Endothelial cell of umbilical vein (primary cell): ENCODE measurements at regions not wholly inside any gene's neighbourhood (a gene's known extent, or its start where the extent isn't known, plus 50 kb on each side); places are given as distances from the start of the nearest gene placed in this dataset.
A peak's percentile ranks its signal among the peaks of the same experiment; 100 is the strongest.
"Not testable (repeated sequence)": the region's sequence is repeated elsewhere in the genome, so short reads cannot be mapped to it uniquely, and the experiment has no call there.

Source experiments
- BruUV-seq: library from RNA; stranded (reverse); fragments of 400-500 nt; replicated peaks from 2 replicates; lab custom pipeline; 2021; lab: Mats Ljungman, UMichigan
- CTCF ChIA-PET: fragments of 300-600, 350-600 bp; sonication (Branson Sonifier 250); formaldehyde crosslinking; loops from one replicate; lab custom pipeline; 2021; ENCODE audit warnings: antibody characterized with exemption, inconsistent platforms; lab: Charles Lee
- POLR2A ChIA-PET: fragments of 300-600, 350-600 bp; sonication (Branson Sonifier 250); formaldehyde crosslinking; loops from one replicate; lab custom pipeline; 2021; ENCODE audit warnings: antibody characterized with exemption, inconsistent platforms; lab: Charles Lee
- DNase-seq: peaks from one replicate; pipeline ENCODE4 v3.0.0-alpha.2; 2011; ENCODE audit warnings: low read depth, low spot score
- FAIRE-seq: peaks from 2 replicates; lab custom pipeline; 2011; peaks lifted over from hg19 to GRCh38; lab: Jason Lieb, UNC
- H2AFZ ChIP-seq: 2 replicates; pipeline ENCODE4 v1.6.0; 2012; ENCODE audit warnings: low read depth, low read length, control low read depth, inconsistent platforms
- H3K27ac ChIP-seq: 2 replicates; pipeline ENCODE4 v1.5.1; 2011; ENCODE audit warnings: low read depth, mild to moderate bottlenecking, control low read depth, low read length, moderate library complexity; ENCODE audit not compliant: insufficient read depth
- H3K27me3 ChIP-seq, 2 experiments: 2 replicates each; pipeline versions ENCODE4 v1.6.0 to v1.6.1; 2011; ENCODE audit warnings: low read length in 2 of 2, mixed read lengths in 1 of 2; ENCODE audit not compliant: control insufficient read depth in 2 of 2, insufficient read depth in 2 of 2
- H3K36me3 ChIP-seq, 2 experiments: 2 replicates in 1 of 2; 3 replicates in 1 of 2; pipeline ENCODE4 v1.5.1; 2011; ENCODE audit warnings: low read length in 2 of 2, mild to moderate bottlenecking in 1 of 2, moderate library complexity in 1 of 2; ENCODE audit not compliant: control insufficient read depth in 2 of 2, insufficient read depth in 2 of 2; ENCODE audit errors: extremely low read depth in 1 of 2
- H3K4me1 ChIP-seq: 3 replicates; pipeline ENCODE4 v1.5.1; 2011; ENCODE audit warnings: mild to moderate bottlenecking, low read length; ENCODE audit not compliant: control insufficient read depth, insufficient read depth; ENCODE audit errors: extremely low read depth
- H3K4me2 ChIP-seq: 2 replicates; pipeline ENCODE4 v1.6.1; 2011; ENCODE audit warnings: low read length, control low read depth, mixed read lengths; ENCODE audit not compliant: insufficient read depth
- H3K4me3 ChIP-seq, 3 experiments: fragments of 200-600 bp in 1 of 3; sonication (generic), shearing (Covaris generic) in 1 of 3; replicated peaks in 1 of 3; 2 replicates each; pipeline ENCODE4 v1.5.1; 2011 to 2016; ENCODE audit warnings: control low read depth in 3 of 3, low read length in 3 of 3, mild to moderate bottlenecking in 2 of 3, inconsistent platforms in 1 of 3, low read depth in 1 of 3, moderate library complexity in 1 of 3; ENCODE audit not compliant: insufficient read depth in 1 of 3
- H3K79me2 ChIP-seq: 2 replicates; pipeline ENCODE4 v1.6.0; 2012; ENCODE audit warnings: low read length, inconsistent platforms; ENCODE audit not compliant: control insufficient read depth, insufficient read depth
- H3K9ac ChIP-seq: replicated peaks from 2 replicates; pipeline ENCODE3; 2011; ENCODE audit warnings: low read length, control low read depth; ENCODE audit not compliant: insufficient read depth; ENCODE audit errors: extremely low read depth
- H3K9me1 ChIP-seq: replicated peaks from 3 replicates; pipeline ENCODE4 v1.6.0; 2011; ENCODE audit warnings: mild to moderate bottlenecking, low read length; ENCODE audit not compliant: control insufficient read depth, insufficient read depth; ENCODE audit errors: extremely low read depth
- H3K9me3 ChIP-seq: replicated peaks from 2 replicates; pipeline ENCODE4 v1.5.1; 2012; ENCODE audit warnings: low read length, inconsistent platforms; ENCODE audit not compliant: control insufficient read depth, insufficient read depth
- H4K20me1 ChIP-seq: replicated peaks from 2 replicates; pipeline ENCODE3; 2011; ENCODE audit warnings: mild to moderate bottlenecking, low read length; ENCODE audit not compliant: control insufficient read depth, insufficient read depth; ENCODE audit errors: extremely low read depth
- CTCF ChIP-seq, 2 donors: IDR thresholded peaks; 1 replicate in 1 of 2; 2 replicates in 1 of 2; pipeline ENCODE4 v1.5.1; 2011; ENCODE audit warnings: low read length in 2 of 2, mild to moderate bottlenecking in 2 of 2, moderate library complexity in 2 of 2, control low read depth in 1 of 2, inconsistent platforms in 1 of 2, low read depth in 1 of 2; ENCODE audit not compliant: insufficient read depth in 1 of 2; ENCODE audit errors: extremely low read depth in 1 of 2
- EZH2 ChIP-seq: IDR thresholded peaks from 2 replicates; pipeline ENCODE4 v1.6.1; 2012; ENCODE audit warnings: borderline replicate concordance, low read depth, mild to moderate bottlenecking, moderate library complexity, low read length, inconsistent platforms; ENCODE audit not compliant: severe bottlenecking
- FOS ChIP-seq: IDR thresholded peaks from 2 replicates; pipeline ENCODE4 v1.6.1; 2011; ENCODE audit warnings: mild to moderate bottlenecking, low read length, moderate library complexity, borderline replicate concordance; ENCODE audit not compliant: insufficient read depth
- JUN ChIP-seq: IDR thresholded peaks from 2 replicates; pipeline ENCODE4 v1.6.1; 2011; ENCODE audit warnings: borderline replicate concordance, low read depth; ENCODE audit not compliant: insufficient read length, insufficient read depth
- MYC ChIP-seq: IDR thresholded peaks from one replicate; pipeline ENCODE4 v1.6.1; 2011; ENCODE audit warnings: mild to moderate bottlenecking, low read depth, low read length
- POLR2A ChIP-seq: IDR thresholded peaks from 2 replicates; pipeline ENCODE4 v1.6.1; 2012; ENCODE audit warnings: low read depth, mild to moderate bottlenecking, control low read depth, low read length
- POLR2AphosphoS5 ChIP-seq: IDR thresholded peaks from 2 replicates; pipeline ENCODE4 v1.6.1; 2012; ENCODE audit warnings: low read depth, mild to moderate bottlenecking, control low read depth, low read length, moderate library complexity; ENCODE audit not compliant: insufficient read depth
- dilution Hi-C: fragments of 300-500 bp; cut with MboI; formaldehyde crosslinking; loops from one replicate; pipeline ENCODE4 v1.15.0; 2019; ENCODE audit warnings: low sequenced_read_pairs; ENCODE audit not compliant: extremely low pct_ligation_motif_present
- intact Hi-C: fragments of 100-400 bp; cut with micrococcal nuclease; formaldehyde crosslinking; loops from one replicate; pipeline ENCODE4 v1.10.0; 2022

- H3K9me1 ChIP-seq, H3K27me3 ChIP-seq, H3K36me3 ChIP-seq, CTCF ChIA-PET, dilution Hi-C loops, H3K9ac ChIP-seq, POLR2A ChIA-PET, H3K4me3 ChIP-seq, H4K20me1 ChIP-seq, H3K9me3 ChIP-seq, intact Hi-C loops, BruUV-seq, H3K79me2 ChIP-seq: not testable (repeated sequence)
- peak; percentile 53 for DNase-seq
- peak overlapping the region; percentile 61 for H3K27ac ChIP-seq
- H3K4me2 ChIP-seq, result peak overlapping the region; percentile 31
- H2AFZ ChIP-seq, result peak overlapping the region; percentile 20
- peak; percentile 58 for FAIRE-seq
- H3K4me1 ChIP-seq, result peaks cover 16% of the 10 kb centered on the region
- TF ChIP-seq FOS (peak; percentile 63), JUN (peak; percentile 64)
These were observed 1538.6 kb upstream of the PCDH10 start for GRCh38 chr4:131610517-131610916.

DNA sequence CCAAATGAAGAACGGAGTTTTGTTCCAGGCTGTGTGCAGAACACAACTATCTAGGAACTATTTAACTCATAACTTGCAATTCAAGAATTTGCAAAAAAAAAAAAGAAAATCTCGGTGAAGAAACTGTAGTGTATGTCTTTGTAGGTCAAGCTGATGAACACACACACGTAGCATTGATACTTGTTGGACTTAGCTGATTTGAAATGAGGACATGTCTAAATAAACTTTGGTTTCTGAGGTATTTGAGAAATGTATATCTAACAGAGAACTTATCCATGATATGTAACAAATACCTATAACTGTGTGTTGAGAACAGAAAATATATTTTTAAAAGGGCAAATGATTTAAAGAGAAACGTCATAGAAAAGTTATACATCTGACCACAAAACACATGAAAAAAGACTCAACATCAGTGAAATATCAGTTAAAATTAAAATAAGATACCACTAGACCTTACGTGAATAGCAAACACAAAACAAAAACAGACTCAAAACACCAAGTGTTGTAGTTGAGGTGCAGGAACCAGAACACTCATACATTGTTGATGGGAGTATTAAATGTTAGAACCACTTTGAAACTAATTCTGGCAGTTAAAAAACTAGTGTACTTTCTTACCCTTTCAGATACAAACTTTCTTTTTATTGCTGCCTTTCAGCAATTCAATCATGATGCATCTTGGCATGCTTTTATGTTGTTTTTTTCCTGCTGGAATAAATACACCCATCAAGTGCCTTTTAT is 1535.8 kb upstream of the PCDH10 start:
- Histone ChIP-seq H3K4me2 (no peak overlapping the region), H2AFZ (no peak overlapping the region), H3K9me1 (no peaks in the 10 kb centered on the region), H3K4me1 (peaks cover 16% of the 10 kb centered on the region), H3K9ac (no peak overlapping the region), H3K27ac (no peak overlapping the region), H3K36me3 (no peaks in the 10 kb centered on the region), H4K20me1 (no peaks in the 10 kb centered on the region), H3K27me3 (no peaks in the 10 kb centered on the region), H3K79me2 (no peaks in the 10 kb centered on the region), H3K9me3 (no peaks in the 10 kb centered on the region), H3K4me3 (no peak overlapping the region)
- DNase-seq (no peak), FAIRE-seq (no peak)
- no peak for TF ChIP-seq POLR2AphosphoS5
- no peak for TF ChIP-seq JUN
- TF ChIP-seq POLR2A, result no peak
- TF ChIP-seq MYC, result no peak
- no peak for TF ChIP-seq CTCF (IDR thresholded peaks at IDR 0.05; ENCODE audit: extremely low read depth in 1 of 2, insufficient read depth in 1 of 2, low read depth in 1 of 2, low read length in 2 of 2)
- no peak for TF ChIP-seq EZH2
- intact Hi-C loops, result no loop called here
- no TSS peak for BruUV-seq
- ChIA-PET CTCF (no interaction called here), POLR2A (no interaction called here)
- dilution Hi-C loops, result no loop called here
